ENCODE measurements at regions not wholly inside any gene's neighbourhood (a gene's known extent, or its start where the extent isn't known, plus 50 kb on each side); places are given as distances from the start of the nearest gene placed in this dataset.
A peak's percentile ranks its signal among the peaks of the same experiment; 100 is the strongest.
"Not testable (repeated sequence)": the region's sequence is repeated elsewhere in the genome, so short reads cannot be mapped to it uniquely, and the experiment has no call there.

DNA sequence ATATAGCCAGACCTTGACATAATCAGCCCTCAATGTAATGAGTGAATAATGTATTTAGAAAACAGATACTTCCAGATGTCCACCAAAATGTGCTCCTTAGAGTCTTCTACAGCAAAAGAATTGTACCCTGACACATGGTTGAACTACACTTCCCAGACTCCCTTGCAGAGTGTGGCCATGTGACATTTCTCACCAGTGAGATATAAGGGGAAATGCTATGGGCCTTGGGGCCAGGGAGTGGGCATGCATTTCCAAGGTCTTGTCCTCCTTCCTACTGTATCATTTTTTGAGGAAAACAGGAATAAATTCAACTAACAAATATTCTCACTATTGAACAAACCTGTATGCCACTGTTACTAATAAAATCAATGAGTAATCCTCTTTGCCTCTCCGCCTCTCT lies 211.4 kb upstream of the SMLR1 start:
- DNase-seq, result no peak

DNA sequence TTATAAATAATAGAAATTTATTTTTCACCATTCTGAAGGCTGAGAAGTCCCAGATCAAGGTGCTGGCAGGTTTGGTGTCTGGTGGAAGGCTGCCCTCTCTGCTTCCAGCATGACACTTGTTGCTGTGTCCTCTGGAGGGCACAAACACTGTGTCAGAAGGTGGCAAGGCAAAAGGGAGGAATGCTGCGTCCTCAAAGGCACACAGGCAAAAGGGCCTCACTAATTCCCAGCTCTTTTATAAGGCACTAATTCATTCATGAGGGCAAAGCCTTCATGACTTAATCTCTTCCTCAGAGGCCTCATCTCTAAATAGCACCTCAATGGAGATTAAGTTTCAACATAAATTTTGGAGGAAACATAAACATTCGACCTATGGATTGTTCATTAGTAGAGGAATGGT lies 209.5 kb upstream of the SMLR1 start:
- no peak for DNase-seq

DNA sequence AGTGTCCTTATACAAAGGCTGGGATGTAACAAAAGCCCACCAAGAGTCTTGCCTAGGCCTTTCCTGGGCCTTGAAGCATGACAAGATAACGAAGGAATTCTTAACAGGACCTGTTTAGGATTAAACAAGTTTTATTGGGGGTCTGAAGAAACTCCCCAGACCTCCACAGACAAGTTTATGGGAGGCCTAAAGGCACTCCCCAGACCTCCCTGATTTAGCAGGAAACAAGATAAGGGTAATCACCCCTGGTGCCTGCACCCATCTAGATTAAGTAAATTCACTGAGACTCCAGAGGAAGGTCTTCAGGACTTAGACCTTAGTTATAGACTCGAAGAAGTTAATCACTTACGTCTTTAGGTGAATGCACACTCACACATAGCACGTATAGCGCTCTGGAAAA lies 208.4 kb upstream of the SMLR1 start:
- not testable (repeated sequence) for DNase-seq

DNA sequence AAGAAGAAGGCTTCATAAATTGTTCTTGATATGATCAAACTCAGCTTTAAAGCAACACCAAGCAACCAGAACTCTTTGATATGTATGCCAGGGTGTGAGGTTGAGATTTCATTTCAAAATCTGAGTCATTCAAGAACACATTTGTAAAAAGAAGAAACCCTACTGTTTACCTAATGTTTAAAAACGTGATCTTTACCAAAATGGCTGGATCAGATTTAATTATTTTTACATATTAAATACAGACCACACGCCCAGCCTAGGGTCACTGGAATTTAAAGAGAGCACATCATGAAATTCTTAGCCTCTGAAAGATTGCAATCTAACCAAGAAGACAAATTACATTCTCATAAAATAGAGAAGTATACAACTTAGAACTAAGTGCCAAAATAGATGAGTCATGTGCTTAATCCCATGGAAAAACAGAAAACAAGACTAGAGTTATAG lies 206.8 kb upstream of the SMLR1 start:
- peak; percentile 75 for DNase-seq

DNA sequence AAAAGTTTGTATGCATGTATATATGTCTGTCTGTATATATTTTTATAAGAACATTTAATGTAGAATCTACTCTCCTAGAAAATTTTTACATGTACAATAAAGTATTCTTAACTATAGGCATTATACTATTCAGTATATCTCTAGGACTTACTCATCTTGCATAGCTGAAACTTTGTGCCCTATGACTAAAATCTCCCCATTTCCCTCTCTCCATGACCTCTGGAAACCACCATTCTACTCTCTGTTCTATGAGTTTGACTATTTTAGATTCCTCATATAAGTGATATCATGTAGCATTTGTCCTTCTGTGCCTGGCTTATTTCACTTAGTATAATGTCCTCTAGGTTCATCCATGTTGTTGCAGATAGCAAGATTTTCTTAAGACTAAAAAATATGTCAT lies 205.1 kb upstream of the SMLR1 start:
- DNase-seq, result peak; percentile 77

DNA sequence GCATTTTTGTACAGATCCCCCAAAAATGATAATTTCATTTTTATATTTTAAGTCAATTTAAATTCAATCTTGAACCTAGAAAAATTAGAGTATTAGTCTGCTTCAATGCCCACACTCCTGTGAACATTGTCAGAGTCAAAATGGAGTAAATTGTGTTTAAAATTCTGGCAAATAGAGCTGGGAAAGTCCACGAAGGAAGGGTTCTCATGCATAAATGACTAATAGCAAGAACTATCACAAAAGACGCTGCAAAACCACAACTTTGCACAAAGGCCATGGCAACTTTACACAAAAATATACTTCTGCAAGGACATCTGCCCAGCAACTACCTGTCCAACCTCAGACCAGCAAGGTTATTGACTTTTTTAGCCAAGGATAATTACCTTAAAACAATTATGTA lies 203.2 kb upstream of the SMLR1 start:
- peak; percentile 81 for DNase-seq

DNA sequence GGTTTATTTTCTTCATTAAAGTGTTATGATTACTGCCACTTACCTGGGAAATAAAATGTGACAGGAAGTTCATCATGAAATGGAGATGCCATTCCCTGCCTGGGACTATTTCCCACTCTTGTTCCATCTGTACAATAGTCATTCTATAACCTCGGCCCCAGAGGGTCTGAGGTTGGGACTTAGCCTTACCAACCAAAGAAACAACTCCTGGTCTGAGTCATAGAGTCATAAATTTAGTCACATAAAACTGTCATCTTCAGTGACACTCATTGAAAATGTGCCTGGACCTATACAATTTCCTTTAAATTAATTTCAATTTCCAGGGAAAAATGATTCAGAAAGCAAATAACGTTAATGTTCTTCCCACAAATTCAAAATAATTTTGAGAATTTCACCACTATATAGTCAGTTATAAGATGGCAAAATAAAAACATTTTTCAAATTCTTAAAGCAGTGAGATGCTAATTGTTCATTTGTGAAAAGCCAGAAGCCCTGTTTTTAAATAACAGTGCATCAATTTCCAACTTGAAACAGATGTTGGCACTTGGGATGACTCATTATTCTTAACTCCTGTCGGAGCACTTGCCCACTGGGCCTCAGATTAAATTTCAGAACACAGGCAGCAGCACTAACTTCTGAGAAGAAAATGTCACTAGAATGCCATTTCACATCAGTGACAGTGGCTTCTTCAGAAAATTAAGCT lies 201.2 kb upstream of the SMLR1 start:
- peak; percentile 89 for DNase-seq

DNA sequence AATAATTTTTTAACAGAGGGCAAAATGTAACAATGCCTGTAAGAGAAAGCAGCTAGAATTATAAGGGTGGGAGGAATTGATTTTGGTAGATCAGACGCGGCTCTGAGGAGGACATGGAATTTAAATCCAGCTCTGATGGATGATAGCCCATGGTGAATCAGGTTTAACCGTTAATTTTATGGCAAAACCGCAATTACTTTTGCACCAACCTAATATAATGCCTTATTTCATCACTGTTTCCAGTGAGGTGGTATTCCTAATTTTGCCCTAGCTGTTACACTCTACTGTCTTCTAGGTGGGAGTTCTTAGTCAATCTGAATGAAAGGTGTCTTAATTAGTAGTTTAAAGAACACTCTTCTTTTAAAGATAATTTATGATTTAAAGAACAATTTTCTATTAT lies 198.3 kb upstream of the SMLR1 start:
- DNase-seq, result no peak

DNA sequence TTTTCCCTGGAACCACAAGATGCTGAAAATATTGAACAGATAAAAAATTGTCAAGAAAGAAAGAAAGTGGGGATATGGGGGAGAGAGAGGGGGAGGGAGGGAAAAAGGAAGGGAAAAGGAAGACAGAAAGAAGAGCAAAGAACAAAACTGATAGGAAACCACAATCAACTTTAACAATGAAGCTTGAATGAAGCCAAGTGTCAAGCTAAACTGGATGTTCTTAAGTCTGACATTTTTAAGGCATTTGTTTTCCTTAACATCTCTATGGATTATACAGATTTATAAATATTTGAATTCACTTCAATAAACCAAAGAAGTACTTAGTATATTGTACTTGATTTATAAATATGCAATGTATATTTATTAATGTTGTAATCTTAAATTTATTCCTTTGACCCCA lies 197.6 kb upstream of the SMLR1 start:
- DNase-seq, result no peak

DNA sequence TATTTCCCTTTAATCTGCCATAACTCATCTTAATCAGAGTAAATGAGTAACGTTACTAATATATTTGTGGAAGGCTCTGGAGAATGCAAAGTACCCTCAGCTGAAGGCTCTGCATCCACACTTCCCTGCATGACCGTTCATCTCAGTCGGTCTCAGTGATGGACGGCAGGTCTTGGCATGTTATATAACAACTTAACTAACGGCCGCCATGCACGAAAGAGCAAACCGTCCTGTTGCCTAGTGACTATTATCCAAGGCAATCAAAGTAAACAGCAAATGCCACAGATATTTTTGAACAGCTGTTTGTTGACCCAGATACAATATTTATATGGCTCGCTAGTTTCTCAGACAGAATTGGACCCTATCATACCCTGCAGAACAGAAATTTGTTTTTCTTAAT lies 194.9 kb upstream of the SMLR1 start:
- no peak for DNase-seq

DNA sequence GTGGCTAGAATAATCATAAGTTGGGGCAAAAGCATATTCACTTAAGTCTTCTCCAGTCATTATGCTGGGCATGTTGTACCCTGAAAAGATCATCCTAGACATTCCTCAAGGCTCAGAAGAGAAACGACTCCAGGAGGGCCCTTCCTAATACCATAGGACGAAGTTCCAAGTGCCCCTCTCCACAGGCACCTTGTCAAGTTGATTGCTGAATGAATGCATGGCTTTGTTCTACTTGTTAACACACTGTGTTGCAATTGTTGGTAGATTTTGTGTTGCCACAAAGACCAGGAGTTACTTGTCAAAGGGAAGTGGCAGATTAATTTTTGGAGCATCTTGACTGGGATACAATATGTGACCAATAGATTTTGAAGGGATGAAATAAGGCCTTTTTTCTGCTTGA lies 194.3 kb upstream of the SMLR1 start:
- DNase-seq, result no peak

DNA sequence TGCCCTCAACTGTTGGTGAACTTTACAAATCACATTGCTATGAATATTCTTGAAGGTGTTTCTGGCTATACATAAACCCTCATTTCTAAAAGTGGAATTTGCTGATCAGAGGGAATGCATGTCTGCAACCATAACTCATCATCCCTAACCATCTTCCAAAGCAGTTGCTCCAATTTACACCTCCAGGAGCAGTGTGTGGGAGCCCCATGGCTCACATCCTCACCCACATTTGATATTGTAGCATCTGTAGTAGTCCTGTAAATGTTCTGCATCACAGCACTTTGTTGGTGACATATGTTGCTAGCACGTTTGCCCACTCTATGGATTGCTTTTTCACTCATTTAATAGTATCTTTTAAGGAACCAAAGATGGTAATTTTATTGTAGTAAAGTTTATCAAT lies 183.8 kb upstream of the SMLR1 start:
- no peak for DNase-seq

DNA sequence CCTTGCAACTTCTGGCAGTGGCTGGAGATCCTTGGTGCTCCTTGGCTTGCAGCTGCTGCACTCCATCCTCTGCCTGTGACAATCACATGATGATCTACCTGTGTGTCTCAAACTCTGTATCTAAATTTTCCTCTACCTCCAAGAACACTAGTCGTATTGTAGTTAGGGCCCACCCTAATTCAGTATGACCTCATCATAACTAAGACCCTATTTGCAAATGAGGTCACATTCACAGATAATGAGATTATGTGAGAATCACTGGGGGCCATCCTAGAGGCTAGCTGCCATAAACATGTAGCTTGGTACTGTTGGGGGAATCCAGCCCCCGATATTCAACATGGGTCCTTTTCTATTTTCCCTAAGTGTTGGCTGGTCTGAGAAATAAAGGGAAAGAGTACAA lies 183.0 kb upstream of the SMLR1 start:
- no peak for DNase-seq

DNA sequence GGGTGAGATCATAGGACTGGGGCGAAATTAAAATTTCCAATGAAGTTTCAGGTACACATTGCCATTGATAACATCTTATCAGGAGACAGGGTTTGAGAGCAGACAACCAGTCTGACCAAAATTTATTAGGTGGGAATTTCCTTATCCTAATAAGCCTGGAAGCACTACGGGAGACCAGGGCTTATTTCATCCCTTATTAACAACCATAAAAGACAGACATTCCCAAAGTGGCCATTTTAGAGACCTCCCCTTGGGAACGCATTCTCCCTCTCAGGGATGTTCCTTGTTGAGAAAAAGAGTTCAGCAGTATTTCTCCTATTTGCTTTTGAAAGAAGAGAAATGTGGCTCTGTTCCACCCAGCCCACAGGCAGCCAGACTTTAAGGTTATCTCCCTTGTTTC lies 182.4 kb upstream of the SMLR1 start:
- DNase-seq, result not testable (repeated sequence)

DNA sequence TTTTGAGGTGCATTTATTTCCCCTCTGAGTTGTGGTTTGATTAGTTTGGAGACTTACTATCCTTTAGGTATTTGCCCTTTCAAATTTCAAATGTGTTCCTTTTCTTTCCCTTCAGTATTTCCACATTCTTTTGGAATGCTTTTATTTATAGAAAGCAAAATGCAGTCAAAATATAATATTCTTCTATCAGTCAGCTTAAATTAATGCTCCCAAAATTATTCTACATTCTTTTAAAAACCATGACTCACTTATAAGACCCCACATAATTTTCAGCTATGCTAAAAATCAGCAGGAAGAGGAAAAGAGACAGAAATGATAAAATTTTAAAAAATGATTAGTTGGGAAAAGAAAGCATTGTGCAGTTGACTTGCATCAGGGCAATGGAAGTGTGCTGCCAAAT lies 180.0 kb upstream of the SMLR1 start:
- no peak for DNase-seq

DNA sequence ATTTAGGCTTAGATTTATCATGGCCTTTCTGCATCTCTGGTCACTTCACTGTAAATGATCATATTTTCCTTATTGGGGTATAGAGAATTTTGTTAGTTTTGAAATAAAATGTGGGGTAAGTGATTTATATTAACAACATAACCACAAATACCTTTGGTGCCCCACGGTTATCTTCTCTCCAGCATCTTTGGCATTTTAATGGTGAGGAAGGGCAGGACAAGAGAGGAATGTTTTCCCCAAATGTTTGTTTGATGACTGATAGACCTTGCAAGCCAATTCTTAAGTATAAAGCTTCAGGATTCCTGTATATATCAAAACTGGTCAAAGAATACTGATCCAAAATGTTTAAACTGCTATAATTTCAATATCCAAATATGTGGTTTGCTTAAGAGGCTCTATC lies 171.6 kb upstream of the SMLR1 start:
- no peak for DNase-seq

DNA sequence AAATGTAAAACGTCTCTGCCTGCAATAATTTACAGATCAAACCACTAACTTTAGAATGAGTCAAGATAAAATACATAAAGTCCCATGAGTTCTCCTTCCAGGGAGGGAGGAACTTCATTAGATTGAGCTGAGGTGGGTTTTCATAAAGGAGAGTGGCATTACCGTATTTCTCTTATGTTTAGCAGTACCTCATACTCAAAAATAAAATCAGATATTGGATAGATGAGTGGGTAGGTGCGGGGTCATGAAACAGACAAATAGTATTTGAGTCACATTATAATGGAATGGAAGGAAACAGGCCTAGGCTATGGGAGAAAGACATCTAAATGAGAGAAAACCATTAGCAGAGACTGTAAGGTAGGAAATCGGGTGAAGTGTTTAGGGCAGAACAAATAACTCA lies 166.1 kb upstream of the SMLR1 start:
- no peak for DNase-seq

DNA sequence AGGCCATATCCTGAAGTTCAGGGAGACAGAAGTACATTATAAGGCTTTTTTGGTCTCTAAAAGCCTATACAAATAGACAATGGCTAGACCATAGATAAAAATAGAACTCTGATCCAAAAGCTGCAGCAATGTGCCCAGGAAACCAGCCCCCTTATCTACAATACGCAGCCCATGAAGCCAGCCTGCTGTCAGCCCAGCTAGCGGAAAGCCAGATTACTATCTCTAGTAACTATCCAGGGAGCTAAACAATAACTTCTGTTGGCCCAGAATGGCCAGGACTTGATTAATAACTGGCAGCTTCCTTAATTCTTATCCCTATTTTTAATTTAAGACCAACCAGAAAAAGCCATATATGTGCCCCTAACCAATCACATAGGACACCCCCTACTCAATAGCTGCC lies 160.4 kb upstream of the SMLR1 start:
- no peak for DNase-seq

DNA sequence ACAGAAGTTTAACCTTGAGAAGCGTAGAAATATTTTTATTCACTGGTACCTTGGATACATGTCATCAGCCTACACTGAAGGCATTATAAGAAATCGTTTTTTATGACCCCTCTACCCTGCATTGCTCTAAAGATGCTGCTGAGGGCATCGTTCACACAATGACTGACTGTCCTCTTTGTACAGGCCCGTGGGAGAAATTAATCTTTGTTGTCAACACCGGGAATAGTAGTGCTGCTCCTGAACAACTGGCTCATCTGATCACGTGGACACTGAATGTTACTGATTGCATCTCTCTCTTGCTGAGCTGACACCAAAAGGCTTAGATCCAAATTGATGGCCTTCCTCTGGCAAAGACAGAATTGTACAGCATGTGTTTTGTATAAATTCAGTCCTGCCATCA lies 157.1 kb upstream of the SMLR1 start:
- DNase-seq, result no peak

DNA sequence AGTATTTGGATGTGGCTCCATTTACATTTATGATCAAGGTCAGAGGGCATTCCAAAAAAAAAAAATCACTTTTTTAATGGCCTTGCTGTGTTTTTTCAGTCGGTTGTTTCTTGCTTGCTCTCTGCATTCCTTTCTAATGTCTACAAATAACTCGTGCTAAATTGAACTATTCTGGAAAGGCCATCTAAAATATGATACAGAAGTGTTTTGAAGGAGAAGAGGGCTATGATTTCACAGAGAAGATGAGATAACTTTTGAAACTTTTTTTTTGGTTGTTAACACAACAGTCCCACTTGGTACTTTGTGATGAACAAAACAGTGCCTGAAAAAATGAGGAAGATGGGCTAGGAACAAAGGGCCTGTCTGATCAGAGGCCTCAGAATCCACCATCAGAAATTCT lies 156.1 kb upstream of the SMLR1 start:
- no peak for DNase-seq

DNA sequence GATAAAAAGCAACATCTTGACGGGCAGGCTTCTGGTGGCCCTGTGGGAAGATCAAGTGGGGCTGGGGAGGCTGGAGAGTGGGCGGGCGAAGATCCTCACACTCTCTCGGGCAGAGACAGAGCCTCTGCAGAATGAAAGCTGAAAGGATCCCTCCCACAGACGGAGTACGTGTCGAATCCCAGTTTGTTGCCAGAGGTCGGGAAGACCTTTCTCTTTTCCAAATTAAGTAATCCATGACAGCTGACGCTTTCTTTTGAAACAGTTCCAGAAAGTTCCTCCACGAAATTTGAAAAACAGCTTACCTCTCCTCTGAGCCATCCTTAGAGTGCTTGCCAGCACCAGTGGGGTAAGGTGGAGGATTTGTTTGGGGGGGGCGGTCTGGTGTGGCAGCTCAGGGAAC lies 155.6 kb upstream of the SMLR1 start:
- DNase-seq, result no peak

DNA sequence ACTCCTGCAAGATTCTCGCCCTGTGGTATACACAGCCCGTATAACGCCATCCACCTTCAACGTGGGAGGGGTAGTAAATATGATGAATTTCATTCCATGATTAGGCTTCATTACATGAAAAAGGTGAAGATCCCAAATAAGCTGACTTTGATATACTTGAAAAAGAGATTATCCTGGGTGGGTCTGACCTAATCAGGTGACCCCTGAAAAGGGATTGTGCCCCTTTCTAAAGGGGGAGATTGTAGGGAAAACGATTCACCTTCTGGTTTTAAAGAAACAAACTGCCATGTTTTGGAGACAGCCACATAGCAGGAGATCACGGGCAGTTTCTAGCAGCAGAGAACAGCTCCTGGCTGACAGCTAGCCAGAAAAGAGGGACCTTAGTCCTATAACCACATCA lies 155.1 kb upstream of the SMLR1 start:
- no peak for DNase-seq

DNA sequence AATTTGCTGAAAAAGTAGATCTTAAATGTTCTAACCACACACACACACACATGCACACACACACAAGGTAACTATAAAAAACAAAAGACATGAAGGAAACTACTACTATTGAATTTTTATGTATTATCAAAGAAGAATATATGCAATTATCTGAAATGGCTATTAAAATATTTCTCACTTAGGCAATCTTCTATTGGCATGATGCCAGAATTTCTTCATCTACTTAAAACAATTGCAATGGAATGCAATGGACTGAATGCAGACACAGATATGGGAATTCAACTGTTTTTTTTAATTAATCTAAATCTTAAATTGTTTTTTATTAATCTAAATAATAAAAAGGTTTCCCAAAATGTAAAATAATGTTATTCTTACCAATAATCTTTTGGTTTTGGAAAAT lies 152.6 kb upstream of the SMLR1 start:
- no peak for DNase-seq

DNA sequence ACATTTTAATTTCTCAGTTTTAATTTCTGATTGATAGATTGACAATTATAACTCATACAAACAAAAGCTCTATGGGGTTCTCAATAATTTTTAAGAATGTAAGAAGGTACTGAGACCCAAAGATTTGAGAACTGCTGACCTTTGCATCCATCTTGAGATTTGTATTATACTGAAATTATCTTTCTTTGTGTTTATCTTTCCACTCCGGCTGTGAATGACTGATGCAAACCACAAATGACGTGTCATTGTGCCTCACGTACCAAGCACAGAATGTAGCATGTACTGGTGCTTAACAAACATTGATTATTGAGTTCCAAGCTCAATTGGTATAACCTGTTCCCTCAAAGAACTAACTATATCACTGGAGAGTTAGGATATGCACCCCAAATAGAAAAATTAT lies 152.1 kb upstream of the SMLR1 start:
- DNase-seq, result peak; percentile 58

DNA sequence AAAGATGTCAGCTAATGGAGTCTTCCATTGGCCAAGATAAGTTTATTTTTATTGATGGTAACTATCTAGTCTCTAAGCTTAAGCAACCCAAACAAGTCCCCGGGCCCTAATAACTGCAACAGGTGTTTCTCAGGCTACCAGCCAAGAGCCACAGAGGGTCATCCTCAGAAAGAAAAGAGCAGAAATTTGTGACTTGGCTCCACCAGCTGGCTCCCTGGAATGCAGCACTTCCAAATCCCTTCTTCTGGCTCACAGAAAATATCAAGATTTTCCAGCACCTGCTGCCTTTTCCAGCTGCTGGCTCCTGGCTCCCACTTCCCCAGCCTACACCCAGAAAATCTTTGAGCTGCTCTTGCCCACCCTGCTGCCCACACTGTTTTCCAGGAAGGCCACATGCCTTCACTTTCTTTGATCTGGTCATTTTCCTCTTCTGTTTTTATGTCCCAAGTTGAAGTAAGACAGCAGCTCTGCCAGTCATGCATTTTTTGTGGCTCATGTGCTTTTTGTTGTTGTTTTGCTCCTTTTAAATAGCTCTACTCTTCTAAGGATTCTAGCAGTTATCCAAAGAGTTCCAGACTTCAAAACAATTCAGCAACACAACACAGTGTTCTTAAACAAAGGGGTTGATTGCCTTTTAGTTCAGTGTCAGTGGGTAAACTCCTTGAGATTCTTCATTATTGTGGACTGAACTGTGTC lies 151.0 kb upstream of the SMLR1 start:
- DNase-seq, result no peak
